Kidney (tissue), 10 donors: ENCODE measurements at regions not wholly inside any gene's neighbourhood (a gene's known extent, or its start where the extent isn't known, plus 50 kb on each side); places are given as distances from the start of the nearest gene placed in this dataset.
"Not testable (repeated sequence)": the region's sequence is repeated elsewhere in the genome, so short reads cannot be mapped to it uniquely, and the experiment has no call there.

Experiments used
- DNase-seq, 5 donors: peaks; one replicate each; pipeline ENCODE4 v3.0.0-alpha.2; 2013 to 2020
- FAIRE-seq: peaks from 2 replicates; lab custom pipeline; 2012; peaks lifted over from hg19 to GRCh38; lab: Jason Lieb, UNC
- H3K27ac ChIP-seq, 2 donors: one replicate each; pipeline ENCODE4 v1.7.0; 2013; ENCODE audit warnings: low read depth in 2 of 2, low read length in 2 of 2, inconsistent platforms in 1 of 2
- H3K27me3 ChIP-seq: one replicate; pipeline ENCODE4 v1.7.1; 2013; ENCODE audit warnings: low read length, inconsistent platforms; ENCODE audit not compliant: control insufficient read depth, insufficient read depth
- H3K36me3 ChIP-seq, 3 donors: one replicate each; pipeline versions ENCODE4 v1.7.0 to v1.7.1; 2013; ENCODE audit warnings: low read length in 3 of 3, control low read depth in 1 of 3, inconsistent platforms in 1 of 3; ENCODE audit not compliant: insufficient read depth in 3 of 3, control insufficient read depth in 2 of 3
- H3K4me1 ChIP-seq, 3 donors: one replicate each; pipeline versions ENCODE4 v1.7.0 to v1.7.1; 2013; ENCODE audit warnings: low read length in 3 of 3, inconsistent platforms in 1 of 3, low read depth in 1 of 3; ENCODE audit not compliant: control insufficient read depth in 2 of 3, insufficient read depth in 2 of 3
- H3K4me3 ChIP-seq, 3 donors: one replicate each; pipeline versions ENCODE4 v1.7.0 to v1.8.1; 2013; ENCODE audit warnings: low read length in 3 of 3, control low read depth in 1 of 3, inconsistent platforms in 1 of 3
- H3K9ac ChIP-seq, 3 donors: one replicate each; pipeline versions ENCODE4 v1.7.0 to v1.7.1; 2013; ENCODE audit warnings: low read length in 3 of 3, control low read depth in 1 of 3, inconsistent platforms in 1 of 3
- H3K9me3 ChIP-seq, 3 donors: one replicate each; pipeline versions ENCODE4 v1.7.0 to v1.7.1; 2013; ENCODE audit warnings: low read length in 3 of 3, control low read depth in 1 of 3, inconsistent platforms in 1 of 3; ENCODE audit not compliant: control insufficient read depth in 2 of 3, insufficient read depth in 1 of 3
- intact Hi-C: fragments of 100-400 bp; cut with DNase I; formaldehyde crosslinking; loops from one replicate; pipeline ENCODE4 v1.11.1; 2022
- donor health status: control.
- donor health status: control.
- donor health status: DM: yes; HTN: yes; CAD: no.
- donor health status: Normal renal cell carcinoma (clear cell type).

DNA sequence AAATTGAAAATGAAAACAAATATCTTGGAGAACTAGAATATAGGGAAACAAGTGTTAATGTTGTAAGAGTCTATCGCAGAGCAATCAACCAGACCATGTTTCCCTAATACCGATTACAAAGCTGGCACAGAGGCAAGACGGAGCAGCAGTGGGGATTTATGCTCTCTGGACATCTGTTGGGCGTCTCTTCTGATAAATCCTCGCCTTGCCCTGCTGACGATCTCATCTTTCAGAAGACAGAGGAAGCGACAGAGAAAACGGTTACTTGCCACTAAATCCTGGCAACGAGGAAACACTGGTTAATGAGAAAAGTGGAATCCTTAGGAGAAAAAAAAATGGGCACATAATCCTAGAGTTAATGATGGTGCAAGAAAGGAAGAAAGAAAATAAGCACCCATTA lies 218.5 kb downstream of the NPIPA8 start:
- H3K27ac ChIP-seq, H3K9me3 ChIP-seq, H3K4me3 ChIP-seq, H3K4me1 ChIP-seq, intact Hi-C loops, FAIRE-seq, H3K9ac ChIP-seq, H3K27me3 ChIP-seq, H3K36me3 ChIP-seq: not testable (repeated sequence)
- peak in 3 of 5 donors; percentile 37 to 58 (median 44) for DNase-seq

DNA sequence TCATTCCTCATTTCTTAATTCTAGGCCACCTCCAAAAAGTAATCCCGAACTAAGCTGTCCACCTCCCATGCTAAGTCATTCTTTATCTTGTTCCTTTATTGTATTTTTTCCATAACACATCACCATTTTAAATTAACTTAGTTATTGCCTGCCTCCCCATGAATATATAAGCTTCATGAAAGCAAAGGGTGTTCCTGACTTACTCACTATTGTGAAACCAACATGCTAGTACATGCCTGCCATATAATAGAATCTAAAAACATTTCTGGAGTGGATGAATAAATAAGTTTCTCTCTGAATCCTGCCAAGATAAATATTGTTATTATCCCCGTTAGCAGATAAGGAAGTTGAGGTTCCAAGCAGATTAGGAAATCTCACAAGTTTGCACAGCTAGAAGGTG lies 232.1 kb downstream of the NPIPA8 start:
- H3K27me3 ChIP-seq, intact Hi-C loops, DNase-seq, H3K9ac ChIP-seq, H3K4me3 ChIP-seq, H3K4me1 ChIP-seq, FAIRE-seq, H3K36me3 ChIP-seq, H3K27ac ChIP-seq, H3K9me3 ChIP-seq: not testable (repeated sequence)

DNA sequence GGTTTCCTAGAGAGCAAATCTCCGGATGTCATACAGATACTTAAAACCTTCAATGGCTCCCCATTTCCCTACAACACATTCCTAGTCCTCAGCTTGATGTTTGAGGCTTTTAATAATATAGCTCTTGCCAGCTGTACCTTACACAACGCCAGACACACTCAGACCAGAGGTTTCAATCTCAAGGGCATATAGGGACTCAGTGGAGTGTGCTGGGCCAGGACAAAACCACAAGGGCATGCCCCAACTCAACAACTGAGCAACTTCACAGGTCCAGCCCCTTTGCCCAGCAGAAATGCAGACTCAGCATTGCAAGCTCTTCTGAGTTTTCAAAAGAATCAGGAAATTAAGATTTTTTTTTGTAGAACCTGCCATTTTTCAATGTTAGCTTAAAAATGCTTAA lies 235.5 kb downstream of the NPIPA8 start:
- DNase-seq, H3K4me1 ChIP-seq, H3K27ac ChIP-seq, H3K9me3 ChIP-seq, H3K9ac ChIP-seq, H3K36me3 ChIP-seq, H3K4me3 ChIP-seq, intact Hi-C loops, H3K27me3 ChIP-seq, FAIRE-seq: not testable (repeated sequence)

- FAIRE-seq, H3K4me1 ChIP-seq, H3K9ac ChIP-seq, H3K4me3 ChIP-seq, H3K9me3 ChIP-seq, H3K27ac ChIP-seq, DNase-seq, H3K36me3 ChIP-seq, intact Hi-C loops, H3K27me3 ChIP-seq: not testable (repeated sequence)
These were observed 243.9 kb downstream of the NPIPA8 start for GRCh38 chr16:18092605-18093004.

GRCh38 chr16:18080658-18081363 lies 255.7 kb downstream of the NPIPA8 start:
- H3K9ac ChIP-seq, FAIRE-seq, H3K27ac ChIP-seq, intact Hi-C loops, H3K9me3 ChIP-seq, H3K4me1 ChIP-seq, H3K4me3 ChIP-seq, H3K36me3 ChIP-seq, H3K27me3 ChIP-seq: not testable (repeated sequence)
- peak in 2 of 5 donors; percentile 1 to 7 for DNase-seq

GRCh38 chr16:18077910-18078309 lies 258.6 kb downstream of the NPIPA8 start:
- H3K36me3 ChIP-seq, H3K27me3 ChIP-seq, FAIRE-seq, H3K27ac ChIP-seq, intact Hi-C loops, H3K4me1 ChIP-seq, H3K9ac ChIP-seq, H3K9me3 ChIP-seq, H3K4me3 ChIP-seq, DNase-seq: not testable (repeated sequence)
